GM21717 (cell line): ENCODE measurements at regions not wholly inside any gene's neighbourhood (a gene's known extent, or its start where the extent isn't known, plus 50 kb on each side); places are given as distances from the start of the nearest gene placed in this dataset.
A peak's percentile ranks its signal among the peaks of the same experiment; 100 is the strongest.

ENCODE experiments used
- ATAC-seq: cut with Tn5 transposase; IDR thresholded peaks from one replicate; pipeline ENCODE4 v1.9.1; 2021; ENCODE audit warnings: mild to moderate bottlenecking, moderate library complexity; ENCODE audit not compliant: unreplicated experiment

GRCh38 chr9:28542928-28543327, 969.6 kb upstream of the C9orf72 start:
- ATAC-seq, result no peak

- ATAC-seq, result no peak
These were observed 974.2 kb upstream of the C9orf72 start for GRCh38 chr9:28547527-28547926.

GRCh38 chr9:28563291-28563934, 990.1 kb upstream of the C9orf72 start:
- ATAC-seq, result no peak

GRCh38 chr9:28583832-28584231, 1010.6 kb upstream of the C9orf72 start:
- ATAC-seq, result no peak

GRCh38 chr9:28584542-28584941, 1011.3 kb upstream of the C9orf72 start:
- ATAC-seq, result no peak

GRCh38 chr9:28587052-28587451, 1013.8 kb upstream of the C9orf72 start:
- no peak for ATAC-seq

GRCh38 chr9:28598408-28598807, 1025.1 kb upstream of the C9orf72 start:
- ATAC-seq, result no peak

- ATAC-seq, result no peak
These were observed 1026.9 kb upstream of the C9orf72 start for GRCh38 chr9:28600226-28600625.

GRCh38 chr9:28607843-28608242, 1034.6 kb upstream of the C9orf72 start:
- no peak for ATAC-seq

- ATAC-seq, result no peak
These were observed 1037.1 kb upstream of the C9orf72 start for GRCh38 chr9:28610339-28610738.

- no peak for ATAC-seq
These were observed 1043.0 kb upstream of the C9orf72 start for GRCh38 chr9:28616310-28616709.

GRCh38 chr9:28620011-28620410, 1046.7 kb upstream of the C9orf72 start:
- ATAC-seq, result no peak

GRCh38 chr9:28620661-28621060, 1047.4 kb upstream of the C9orf72 start:
- ATAC-seq, result no peak

GRCh38 chr9:28624771-28625170, 1051.5 kb upstream of the C9orf72 start:
- no peak for ATAC-seq

- ATAC-seq, result no peak
These were observed 1054.8 kb upstream of the C9orf72 start for GRCh38 chr9:28628031-28628430.

GRCh38 chr9:28648723-28649122, 1075.4 kb upstream of the C9orf72 start:
- no peak for ATAC-seq

- ATAC-seq, result no peak
These were observed 1077.0 kb upstream of the C9orf72 start for GRCh38 chr9:28650327-28650726.

GRCh38 chr9:28651050-28651722, 1077.9 kb upstream of the C9orf72 start:
- ATAC-seq, result no peak

GRCh38 chr9:28653216-28653615, 1079.9 kb upstream of the C9orf72 start:
- ATAC-seq, result no peak

GRCh38 chr9:28656727-28657126, 1083.4 kb upstream of the C9orf72 start:
- ATAC-seq, result no peak

- ATAC-seq, result no peak
These were observed 1088.6 kb upstream of the C9orf72 start for GRCh38 chr9:28661853-28662252.

- ATAC-seq, result no peak
These were observed 1089.4 kb upstream of the C9orf72 start for GRCh38 chr9:28662675-28663074.

GRCh38 chr9:28668158-28668557, 1094.9 kb upstream of the C9orf72 start:
- peak; percentile 98 for ATAC-seq
